ENCODE measurements at regions not wholly inside any gene's neighbourhood (a gene's known extent, or its start where the extent isn't known, plus 50 kb on each side); places are given as distances from the start of the nearest gene placed in this dataset.

GRCh38 chr14:86057018-86057667 lies 527.2 kb downstream of the FLRT2 start:
- DNase-seq (ENCODE audit: low read depth) = no peak

GRCh38 chr14:86055512-86056075 lies 525.6 kb downstream of the FLRT2 start:
- DNase-seq (ENCODE audit: low read depth) = no peak

GRCh38 chr14:86052868-86053267 lies 522.9 kb downstream of the FLRT2 start:
- DNase-seq (ENCODE audit: low read depth) = no peak

GRCh38 chr14:86050757-86051156 lies 520.8 kb downstream of the FLRT2 start:
- DNase-seq (ENCODE audit: low read depth) = no peak

- no peak for DNase-seq (ENCODE audit: low read depth)
Observed at GRCh38 chr14:86050072-86050683, 520.2 kb downstream of the FLRT2 start.

- no peak for DNase-seq (ENCODE audit: low read depth)
Observed at GRCh38 chr14:86039176-86039575, 509.2 kb downstream of the FLRT2 start.

- no peak for DNase-seq (ENCODE audit: low read depth)
Observed at GRCh38 chr14:86038387-86039042, 508.6 kb downstream of the FLRT2 start.

GRCh38 chr14:86035882-86036281 lies 505.9 kb downstream of the FLRT2 start:
- no peak for DNase-seq (ENCODE audit: low read depth)

GRCh38 chr14:86027990-86028389 lies 498.0 kb downstream of the FLRT2 start:
- DNase-seq (ENCODE audit: low read depth) = no peak

- DNase-seq (ENCODE audit: low read depth) = no peak
Observed at GRCh38 chr14:86027144-86027543, 497.2 kb downstream of the FLRT2 start.

GRCh38 chr14:86022031-86022629 lies 492.2 kb downstream of the FLRT2 start:
- no peak for DNase-seq (ENCODE audit: low read depth)

GRCh38 chr14:86020841-86021240 lies 490.9 kb downstream of the FLRT2 start:
- DNase-seq (ENCODE audit: low read depth) = no peak

- no peak for DNase-seq (ENCODE audit: low read depth)
Observed at GRCh38 chr14:86015941-86016340, 486.0 kb downstream of the FLRT2 start.

GRCh38 chr14:86015511-86015910 lies 485.6 kb downstream of the FLRT2 start:
- DNase-seq (ENCODE audit: low read depth) = no peak

GRCh38 chr14:86013641-86014040 lies 483.7 kb downstream of the FLRT2 start:
- DNase-seq (ENCODE audit: low read depth) = no peak

- DNase-seq (ENCODE audit: low read depth) = no peak
Observed at GRCh38 chr14:86012461-86012860, 482.5 kb downstream of the FLRT2 start.

GRCh38 chr14:86003998-86004397 lies 474.1 kb downstream of the FLRT2 start:
- no peak for DNase-seq (ENCODE audit: low read depth)

GRCh38 chr14:85996551-85996950 lies 466.6 kb downstream of the FLRT2 start:
- no peak for DNase-seq (ENCODE audit: low read depth)

GRCh38 chr14:85991156-85991555 lies 461.2 kb downstream of the FLRT2 start:
- no peak for DNase-seq (ENCODE audit: low read depth)

- DNase-seq (ENCODE audit: low read depth) = no peak
Observed at GRCh38 chr14:85987907-85988306, 458.0 kb downstream of the FLRT2 start.

- no peak for DNase-seq (ENCODE audit: low read depth)
Observed at GRCh38 chr14:85987292-85987691, 457.3 kb downstream of the FLRT2 start.

GRCh38 chr14:85978582-85979250 lies 448.8 kb downstream of the FLRT2 start:
- no peak for DNase-seq (ENCODE audit: low read depth)

Measured in activated T-helper 1 cell treated with Interleukin-2 at 50 U/mL for 16 hours (primary cell).